ENCODE measurements at regions not wholly inside any gene's neighbourhood (a gene's known extent, or its start where the extent isn't known, plus 50 kb on each side); places are given as distances from the start of the nearest gene placed in this dataset.

DNA sequence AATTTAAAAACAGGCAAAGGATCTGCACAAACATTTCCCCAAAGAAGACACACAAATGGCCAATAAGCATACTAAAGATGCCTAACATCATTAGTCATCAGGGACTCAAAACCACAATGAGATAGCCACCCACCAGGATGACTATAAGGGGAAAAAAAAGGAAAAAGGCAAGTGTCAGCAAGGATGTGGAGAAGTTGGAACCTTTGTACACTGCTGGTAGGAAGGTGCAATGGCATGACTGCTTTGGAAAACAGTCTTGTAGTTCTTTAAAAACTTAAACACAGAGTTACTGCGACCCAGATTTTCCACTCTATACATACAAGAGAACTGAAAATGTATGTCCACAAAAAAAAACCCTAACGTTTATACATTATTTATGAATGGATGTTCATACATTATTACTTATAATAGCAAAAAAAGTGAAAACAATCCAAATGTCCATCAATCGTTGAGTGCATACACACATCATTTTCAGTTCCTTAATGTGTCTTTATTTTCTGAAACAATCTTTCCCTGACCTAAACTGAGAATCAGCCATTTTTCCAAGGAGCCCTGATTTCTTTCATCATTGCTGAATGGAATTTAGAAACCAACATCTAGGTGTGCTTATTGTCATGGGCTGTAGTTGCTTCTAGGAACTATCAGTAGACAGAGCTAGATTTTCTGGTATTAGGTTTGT, 64.7 kb upstream of the TLK1 start:
- DNase-seq (ENCODE audit: low read depth, low spot score) = peak; percentile 12

GRCh38 chr2:171217330-171217729, 56.6 kb upstream of the TLK1 start:
- no peak for DNase-seq (ENCODE audit: low read depth, low spot score)

- no peak for DNase-seq (ENCODE audit: low read depth, low spot score)
Measured at GRCh38 chr2:171216631-171217030, 55.9 kb upstream of the TLK1 start.

GRCh38 chr2:171214093-171214492, 53.4 kb upstream of the TLK1 start:
- DNase-seq (ENCODE audit: low read depth, low spot score) = no peak

GRCh38 chr2:171210864-171211431, 50.3 kb upstream of the TLK1 start:
- DNase-seq (ENCODE audit: low read depth, low spot score) = no peak
